Inflammatory macrophage treated with lipopolysaccharide for 4 hours (primary cell): ENCODE measurements at regions not wholly inside any gene's neighbourhood (a gene's known extent, or its start where the extent isn't known, plus 50 kb on each side); places are given as distances from the start of the nearest gene placed in this dataset.

Experiments used
- DNase-seq: peaks from one replicate; pipeline ENCODE4 v3.0.0-alpha.2; 2020

GRCh38 chr15:101590785-101591184 is 61.4 kb downstream of the TM2D3 start:
- DNase-seq, result no peak

- no peak for DNase-seq
These were observed 68.9 kb downstream of the TM2D3 start for GRCh38 chr15:101583284-101583683.

DNA sequence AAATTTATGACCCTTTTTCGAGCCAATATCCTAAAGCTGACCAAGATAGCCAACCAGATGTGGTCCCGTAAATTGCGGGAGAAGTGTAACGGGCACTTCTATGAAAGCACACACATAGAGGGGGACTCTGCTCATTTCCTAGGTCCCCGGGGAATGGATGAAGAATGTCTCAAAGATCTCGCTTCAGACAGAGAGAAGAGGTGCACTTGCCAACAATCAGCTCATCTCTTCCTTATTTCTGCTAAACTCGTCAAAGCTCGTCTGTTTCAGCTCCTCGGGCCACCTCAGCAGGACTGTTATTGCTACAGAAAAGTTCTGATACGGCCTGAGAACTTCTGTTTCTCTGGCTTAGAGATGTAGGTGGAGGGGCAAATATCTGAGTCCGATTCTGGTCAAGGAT is 71.8 kb downstream of the TM2D3 start:
- DNase-seq, result no peak

- no peak for DNase-seq
These were observed 72.5 kb downstream of the TM2D3 start for GRCh38 chr15:101579631-101580163.

DNA sequence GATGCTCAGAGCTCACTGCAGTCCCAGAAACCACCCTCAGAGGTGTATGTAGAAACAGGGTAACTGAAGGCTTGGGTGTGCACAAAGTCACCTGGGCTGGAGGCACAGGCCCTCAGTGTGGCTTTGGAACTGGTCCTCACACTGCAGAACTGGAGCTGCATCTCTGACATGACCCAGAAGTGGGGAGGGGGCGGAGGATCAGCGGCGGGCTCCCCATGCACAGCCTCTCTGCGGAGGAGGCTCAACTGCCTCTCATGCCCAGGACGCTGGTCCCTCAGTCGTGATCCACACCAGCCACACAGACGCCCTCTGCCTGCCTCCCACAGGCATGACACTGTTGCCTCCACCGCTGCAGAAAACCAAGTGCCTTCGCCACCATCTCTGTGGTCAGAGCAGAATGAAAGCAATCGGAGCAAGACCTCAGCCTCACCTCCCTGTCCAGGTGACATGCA is 73.7 kb downstream of the TM2D3 start:
- peak; percentile 19 for DNase-seq

DNA sequence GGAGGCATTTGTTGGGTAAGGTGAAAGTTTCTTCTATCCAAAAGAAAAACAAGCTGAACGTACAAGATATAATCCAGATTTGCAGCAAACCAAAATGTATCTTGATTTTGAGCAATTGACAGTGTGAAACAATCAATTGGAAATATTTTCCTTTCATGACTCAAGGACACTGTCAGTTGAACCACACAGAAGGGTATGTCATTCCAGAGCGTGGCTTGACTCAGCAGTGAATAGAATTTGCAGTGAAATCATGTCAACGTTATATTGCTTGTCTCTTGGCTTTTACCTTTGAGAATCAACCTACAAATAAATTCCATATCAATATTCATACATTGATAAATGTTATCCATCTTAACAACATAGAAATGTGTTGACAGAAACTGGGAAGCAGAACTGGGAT is 78.2 kb downstream of the TM2D3 start:
- no peak for DNase-seq

DNA sequence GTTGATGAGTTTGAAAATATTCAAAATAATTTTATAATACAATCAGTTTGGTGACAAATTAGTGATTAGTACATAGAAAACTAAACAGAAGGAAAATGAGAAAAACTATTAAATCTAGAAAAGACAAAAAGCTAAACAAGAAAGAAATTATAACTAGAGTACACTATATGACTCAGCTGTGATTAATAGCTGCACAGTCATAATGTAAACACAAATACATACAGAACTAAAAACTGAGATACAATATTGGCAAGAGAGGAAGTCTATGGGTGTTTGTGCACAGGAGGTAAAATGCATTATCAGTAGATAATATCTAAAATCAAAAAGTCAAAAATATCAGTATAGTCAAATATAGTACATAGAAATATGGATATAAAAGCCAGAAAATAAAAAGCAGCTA is 80.7 kb upstream of the PCSK6 start:
- no peak for DNase-seq

DNA sequence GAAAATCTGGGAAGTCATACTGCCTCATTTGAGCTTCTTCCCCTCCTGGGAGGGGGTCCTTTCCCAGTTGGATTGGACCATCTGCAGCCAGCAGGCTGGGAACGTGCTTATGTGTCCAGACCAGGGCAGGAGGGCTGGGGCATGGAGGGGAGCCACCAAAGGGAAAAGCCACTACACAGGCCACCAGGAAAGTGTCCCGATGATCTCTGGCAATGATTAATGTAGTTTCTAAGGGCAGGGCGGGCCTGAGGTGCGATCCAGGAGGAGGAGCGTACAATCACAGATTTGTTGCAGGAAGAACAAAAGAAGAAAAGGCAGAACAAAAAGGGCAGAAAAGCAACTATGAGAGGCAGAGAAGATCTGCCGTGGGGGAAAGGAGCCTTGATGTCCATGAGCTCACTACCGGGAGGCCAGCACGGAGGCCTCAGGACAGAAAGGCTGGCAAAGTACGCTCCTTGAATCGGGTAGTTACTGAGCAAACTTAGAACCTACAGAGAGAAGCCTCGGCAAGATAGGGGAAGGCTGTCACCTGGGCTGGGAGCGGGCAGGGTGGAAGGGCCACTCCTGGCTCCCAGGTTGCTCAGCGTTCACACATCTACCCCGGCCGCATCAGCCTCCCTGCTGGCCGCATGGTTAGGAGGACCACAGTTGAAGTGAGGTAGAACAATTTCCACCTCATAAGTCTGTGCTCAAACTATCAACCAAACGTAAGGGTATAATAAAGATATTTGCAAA is 79.5 kb upstream of the PCSK6 start:
- no peak for DNase-seq

- no peak for DNase-seq
These were observed 78.8 kb upstream of the PCSK6 start for GRCh38 chr15:101568309-101568708.

DNA sequence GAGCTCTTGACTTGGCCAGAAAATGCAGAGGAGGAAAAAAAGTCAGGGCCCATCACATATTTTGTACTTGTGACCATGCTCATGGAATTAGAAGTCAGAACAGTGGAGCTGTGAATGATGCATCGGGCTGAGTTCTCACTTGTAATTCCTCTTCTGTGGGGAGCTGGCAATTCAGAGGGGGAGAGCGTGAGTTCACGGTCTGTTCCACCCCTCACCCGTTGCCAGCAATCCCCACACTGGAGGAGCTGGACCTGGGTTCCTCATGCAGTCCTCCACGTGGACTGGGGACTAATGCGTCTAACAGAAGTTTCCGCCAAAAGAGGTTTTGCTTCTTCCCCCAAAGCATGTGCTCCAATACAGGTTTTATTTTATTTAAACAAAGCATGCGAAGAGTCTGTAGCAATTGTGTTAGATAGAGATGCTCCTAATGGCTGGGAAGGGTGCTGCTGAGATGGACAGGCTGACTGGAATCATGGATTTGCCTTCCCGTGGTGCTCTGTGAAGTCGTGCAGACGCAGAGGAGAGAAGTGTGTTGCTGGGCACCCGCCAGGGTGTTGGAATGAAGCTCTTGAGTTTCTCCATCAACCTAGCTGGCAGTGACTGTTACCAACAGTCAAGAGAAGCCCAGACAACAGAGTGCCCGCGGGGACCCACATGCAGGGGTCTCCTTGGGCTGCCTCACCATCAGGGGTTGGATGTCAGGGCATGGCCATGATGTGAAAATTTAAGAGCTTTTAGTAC is 77.4 kb upstream of the PCSK6 start:
- no peak for DNase-seq

- DNase-seq, result no peak
These were observed 75.9 kb upstream of the PCSK6 start for GRCh38 chr15:101565377-101565776.

- DNase-seq, result no peak
These were observed 73.8 kb upstream of the PCSK6 start for GRCh38 chr15:101563176-101563796.

DNA sequence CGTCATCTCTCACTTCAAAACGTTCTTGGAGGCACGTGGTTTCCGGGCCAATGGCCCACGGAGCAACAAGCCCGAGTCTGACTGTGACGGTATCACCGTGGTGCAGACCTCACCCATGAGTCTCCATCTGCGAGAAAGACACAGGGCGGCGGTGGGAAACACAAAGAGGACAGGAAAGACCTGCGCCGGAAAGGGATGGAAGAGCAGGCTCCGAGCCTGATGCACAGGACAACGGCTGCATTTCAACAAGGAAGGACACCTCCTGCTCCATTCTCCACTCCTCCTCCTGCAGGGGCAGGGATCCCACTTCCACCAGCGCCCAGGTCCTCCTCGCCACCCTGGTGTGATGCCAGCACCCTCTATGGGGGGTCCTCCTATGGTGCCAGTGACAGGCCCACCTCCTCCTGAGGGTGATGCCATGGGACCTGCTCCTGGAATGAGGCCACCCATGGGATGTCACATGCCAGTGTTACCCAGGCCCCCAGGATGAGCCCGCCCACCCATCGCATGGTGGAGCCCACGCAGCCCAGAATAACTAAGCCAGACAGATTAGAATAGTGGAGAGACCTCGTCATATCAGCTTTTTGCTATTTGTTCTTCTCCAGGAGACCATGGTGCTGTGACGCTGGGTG is 73.0 kb upstream of the PCSK6 start:
- DNase-seq, result no peak

GRCh38 chr15:101561584-101561906 is 72.0 kb upstream of the PCSK6 start:
- DNase-seq, result no peak

- DNase-seq, result peak; percentile 1
These were observed 71.4 kb upstream of the PCSK6 start for GRCh38 chr15:101560722-101561583.

DNA sequence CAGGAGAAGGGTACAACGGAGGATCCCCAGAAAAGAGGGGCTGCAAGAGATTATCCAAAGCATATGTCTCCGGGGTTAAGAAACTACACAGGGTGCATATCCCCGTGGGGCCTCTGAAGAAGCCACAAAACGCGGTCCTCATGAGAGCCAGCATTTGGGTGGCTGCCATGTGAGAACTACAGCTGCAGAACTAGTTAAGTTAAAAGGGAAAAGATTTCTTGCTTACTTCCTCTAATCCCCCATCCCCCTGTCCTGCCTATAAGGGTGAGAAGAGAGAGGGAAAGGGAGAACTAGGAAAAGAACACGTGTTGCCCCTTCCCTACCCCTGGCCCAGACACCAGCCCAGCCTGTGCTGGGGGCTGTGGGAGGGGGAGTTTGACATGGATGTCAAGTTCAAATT is 70.4 kb upstream of the PCSK6 start:
- no peak for DNase-seq

DNA sequence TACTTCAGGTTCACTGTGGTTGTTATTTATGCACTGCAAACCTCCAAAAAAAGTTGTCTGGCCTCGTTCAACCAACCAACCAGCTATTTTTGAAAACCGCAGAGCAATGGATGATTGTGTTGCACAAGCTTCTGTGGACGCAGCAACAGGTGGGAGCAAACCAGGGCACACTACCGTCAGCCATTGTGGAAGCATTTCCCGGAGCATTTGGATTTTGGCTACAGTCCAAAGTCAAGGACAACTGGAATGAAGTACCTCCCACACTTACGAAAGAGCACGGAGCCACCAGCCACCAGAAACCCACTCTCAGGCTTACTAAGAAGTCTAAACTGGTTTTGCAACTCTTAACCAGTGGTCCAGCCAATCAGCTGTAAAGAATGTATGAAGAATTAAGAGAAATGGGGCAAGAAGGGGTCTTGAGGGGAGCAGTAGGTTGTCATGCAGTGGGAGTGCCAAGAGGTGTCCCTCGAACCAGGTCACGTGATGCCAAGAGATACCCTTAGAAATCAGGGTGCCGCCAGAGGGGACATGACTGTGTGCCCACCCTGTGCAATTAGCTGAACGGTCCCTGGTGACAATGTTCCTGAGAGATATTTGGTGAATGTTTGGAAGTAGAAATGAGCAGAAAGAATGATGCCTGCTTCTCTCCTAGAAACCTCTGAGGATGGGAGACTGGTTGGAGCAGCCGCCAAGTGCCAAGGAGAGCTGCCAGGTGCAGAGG is 68.9 kb upstream of the PCSK6 start:
- DNase-seq, result no peak

GRCh38 chr15:101556273-101556672 is 66.8 kb upstream of the PCSK6 start:
- DNase-seq, result no peak

GRCh38 chr15:101554115-101554915 is 64.8 kb upstream of the PCSK6 start:
- no peak for DNase-seq

DNA sequence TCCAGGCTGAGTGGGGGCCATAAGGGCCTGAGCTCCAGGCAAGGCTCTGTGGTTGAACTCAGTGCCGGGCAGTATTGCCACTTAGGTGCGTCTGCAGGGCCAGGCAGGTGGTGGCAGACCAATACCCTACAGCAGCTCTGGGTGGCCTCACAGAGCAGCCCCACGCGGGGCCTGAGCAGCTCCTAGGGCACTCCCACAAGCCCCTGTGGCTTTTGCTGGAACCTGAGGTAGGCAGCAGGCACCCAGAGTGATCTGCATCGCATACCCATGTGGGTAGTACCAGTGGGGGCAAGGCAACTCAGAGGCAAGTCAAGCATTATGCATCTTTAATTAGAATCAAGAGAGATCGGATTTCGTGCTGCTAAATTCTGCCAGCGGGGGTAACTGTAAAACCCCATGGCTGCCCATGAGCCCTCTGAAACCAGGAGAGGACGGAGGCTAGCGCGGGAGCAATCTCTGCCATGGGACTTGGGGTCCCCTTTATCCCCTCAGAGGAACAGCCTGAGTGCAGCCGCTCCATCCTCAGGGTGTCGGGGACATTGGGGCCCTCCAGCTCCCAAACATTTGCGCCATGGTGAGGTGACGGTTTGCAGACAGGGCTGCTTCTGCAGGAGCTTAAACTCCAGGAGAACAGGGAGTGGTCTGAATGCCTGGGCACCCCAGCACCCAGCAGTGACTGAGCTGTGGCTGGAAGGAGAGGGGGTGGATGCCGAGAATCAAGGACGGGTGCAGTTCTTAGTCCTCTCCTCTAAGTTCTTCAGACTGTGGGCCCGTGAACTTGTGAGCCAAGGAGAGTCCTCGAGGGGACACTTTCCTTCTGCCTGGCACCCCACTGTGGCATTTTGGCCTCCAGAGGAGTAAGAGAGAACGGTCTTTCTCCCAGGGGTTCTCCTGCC is 62.4 kb upstream of the PCSK6 start:
- DNase-seq, result no peak
